DND-41 (cell line): ENCODE measurements at regions not wholly inside any gene's neighbourhood (a gene's known extent, or its start where the extent isn't known, plus 50 kb on each side); places are given as distances from the start of the nearest gene placed in this dataset.
"Not testable (repeated sequence)": the region's sequence is repeated elsewhere in the genome, so short reads cannot be mapped to it uniquely, and the experiment has no call there.

Source experiments
- ATAC-seq: fragments of 200-7000 bp; cut with Tn5 transposase; 3 replicates; pipeline ENCODE4 v1.9.1; 2021; ENCODE audit warnings: low read depth; ENCODE audit not compliant: insufficient read depth
- DNase-seq: peaks from one replicate; pipeline ENCODE4 v3.0.0-alpha.2; 2020
- H2AFZ ChIP-seq: 2 replicates; pipeline ENCODE4 v1.6.0; 2012; ENCODE audit warnings: low read depth, low read length
- H3K27ac ChIP-seq: 2 replicates; pipeline ENCODE4 v1.5.1; 2012; ENCODE audit warnings: low read length, inconsistent platforms
- H3K27me3 ChIP-seq: fragments of 200-600 bp; sonication (generic); 2 replicates; pipeline ENCODE4 v1.6.0; 2012; ENCODE audit warnings: low read length, mild to moderate bottlenecking, inconsistent platforms; ENCODE audit not compliant: insufficient read depth, poor library complexity
- H3K36me3 ChIP-seq: 2 replicates; pipeline ENCODE4 v1.5.1; 2012; ENCODE audit warnings: low read length, inconsistent platforms; ENCODE audit not compliant: insufficient read depth
- H3K4me1 ChIP-seq: 2 replicates; pipeline ENCODE4 v1.5.1; 2012; ENCODE audit warnings: mild to moderate bottlenecking, low read length; ENCODE audit not compliant: insufficient read depth
- H3K4me2 ChIP-seq: 2 replicates; pipeline ENCODE4 v1.6.0; 2012; ENCODE audit warnings: mild to moderate bottlenecking, moderate library complexity, low read length, inconsistent platforms; ENCODE audit not compliant: insufficient read depth
- H3K4me3 ChIP-seq, 2 experiments: fragments of 200-600 bp in 1 of 2; shearing (Covaris generic) in 1 of 2; 2 replicates each; pipeline ENCODE4 v1.5.1; 2012 to 2016; ENCODE audit warnings: inconsistent platforms in 2 of 2, low read length in 2 of 2, mild to moderate bottlenecking in 2 of 2, low read depth in 1 of 2, moderate library complexity in 1 of 2
- H3K79me2 ChIP-seq: 2 replicates; pipeline ENCODE4 v1.6.0; 2012; ENCODE audit warnings: low read length, inconsistent platforms; ENCODE audit not compliant: insufficient read depth
- H3K9ac ChIP-seq: 2 replicates; pipeline ENCODE4 v1.6.0; 2012; ENCODE audit warnings: low read depth, mild to moderate bottlenecking, inconsistent platforms, low read length, moderate library complexity
- H3K9me3 ChIP-seq: 2 replicates; pipeline ENCODE4 v1.5.1; 2012; ENCODE audit warnings: low read length, moderate library complexity, mild to moderate bottlenecking, inconsistent platforms; ENCODE audit not compliant: insufficient read depth, severe bottlenecking
- H4K20me1 ChIP-seq: 2 replicates; pipeline ENCODE4 v1.6.0; 2012; ENCODE audit warnings: low read length; ENCODE audit not compliant: insufficient read depth
- EZH2 ChIP-seq: IDR thresholded peaks from 3 replicates; pipeline ENCODE4 v1.6.1; 2012; ENCODE audit warnings: borderline replicate concordance, low read depth, mild to moderate bottlenecking, moderate library complexity, low read length, inconsistent platforms; ENCODE audit not compliant: severe bottlenecking
- TF ChIP-seq, protein P1 (sequence below): IDR thresholded peaks from 2 replicates; pipeline ENCODE4 v1.5.1; 2012; ENCODE audit warnings: borderline replicate concordance, low read length, moderate library complexity, mild to moderate bottlenecking; ENCODE audit not compliant: poor library complexity, severe bottlenecking; ENCODE audit errors: extremely low read depth

- Histone ChIP-seq H2AFZ (no peak overlapping the region), H3K9ac (no peak overlapping the region), H3K79me2 (no peaks in the 10 kb centered on the region), H3K4me2 (no peak overlapping the region), H3K27me3 (no peaks in the 10 kb centered on the region), H3K4me1 (no peaks in the 10 kb centered on the region), H3K4me3 (no peak overlapping the region), H3K27ac (no peak overlapping the region), H4K20me1 (no peaks in the 10 kb centered on the region), H3K9me3 (no peaks in the 10 kb centered on the region), H3K36me3 (no peaks in the 10 kb centered on the region)
- no peak for TF ChIP-seq EZH2
- TF ChIP-seq, protein P1, sequence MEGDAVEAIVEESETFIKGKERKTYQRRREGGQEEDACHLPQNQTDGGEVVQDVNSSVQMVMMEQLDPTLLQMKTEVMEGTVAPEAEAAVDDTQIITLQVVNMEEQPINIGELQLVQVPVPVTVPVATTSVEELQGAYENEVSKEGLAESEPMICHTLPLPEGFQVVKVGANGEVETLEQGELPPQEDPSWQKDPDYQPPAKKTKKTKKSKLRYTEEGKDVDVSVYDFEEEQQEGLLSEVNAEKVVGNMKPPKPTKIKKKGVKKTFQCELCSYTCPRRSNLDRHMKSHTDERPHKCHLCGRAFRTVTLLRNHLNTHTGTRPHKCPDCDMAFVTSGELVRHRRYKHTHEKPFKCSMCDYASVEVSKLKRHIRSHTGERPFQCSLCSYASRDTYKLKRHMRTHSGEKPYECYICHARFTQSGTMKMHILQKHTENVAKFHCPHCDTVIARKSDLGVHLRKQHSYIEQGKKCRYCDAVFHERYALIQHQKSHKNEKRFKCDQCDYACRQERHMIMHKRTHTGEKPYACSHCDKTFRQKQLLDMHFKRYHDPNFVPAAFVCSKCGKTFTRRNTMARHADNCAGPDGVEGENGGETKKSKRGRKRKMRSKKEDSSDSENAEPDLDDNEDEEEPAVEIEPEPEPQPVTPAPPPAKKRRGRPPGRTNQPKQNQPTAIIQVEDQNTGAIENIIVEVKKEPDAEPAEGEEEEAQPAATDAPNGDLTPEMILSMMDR: no peak
- DNase-seq (no peak), ATAC-seq (no peak)
Observed at GRCh38 chr9:24059651-24060050, 233.6 kb upstream of the ELAVL2 start.

DNA sequence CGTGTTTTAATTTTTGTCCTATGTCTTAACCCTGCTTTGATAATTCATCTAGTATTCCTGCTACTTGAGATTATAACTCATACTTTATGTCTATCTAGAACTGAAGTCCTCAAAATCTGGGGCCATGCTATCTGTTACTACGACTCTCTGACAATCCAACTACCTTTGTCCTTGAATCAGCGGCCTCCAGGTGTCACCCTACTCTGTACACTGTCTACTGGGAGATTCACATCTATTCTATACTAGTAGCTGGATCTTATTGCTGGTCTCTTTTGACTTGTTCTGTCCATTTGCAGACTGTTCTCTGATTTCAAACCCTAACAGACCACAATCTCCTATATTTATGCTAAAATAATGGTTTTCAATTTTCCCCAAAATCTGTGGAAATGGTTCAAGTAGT, 225.5 kb upstream of the ELAVL2 start:
- H4K20me1 ChIP-seq: no peaks in the 10 kb centered on the region
- H3K4me3 ChIP-seq: no peak overlapping the region
- DNase-seq (no peak), ATAC-seq (no peak)
- no peaks in the 10 kb centered on the region for H3K79me2 ChIP-seq
- no peak overlapping the region for H3K9ac ChIP-seq
- no peaks in the 10 kb centered on the region for H3K36me3 ChIP-seq
- TF ChIP-seq EZH2: no peak
- TF ChIP-seq, protein P1: no peak
- H3K4me2 ChIP-seq: no peak overlapping the region
- no peak overlapping the region for H3K27ac ChIP-seq
- no peaks in the 10 kb centered on the region for H3K27me3 ChIP-seq
- H3K9me3 ChIP-seq: no peaks in the 10 kb centered on the region
- H2AFZ ChIP-seq: no peak overlapping the region
- H3K4me1 ChIP-seq: no peaks in the 10 kb centered on the region

DNA sequence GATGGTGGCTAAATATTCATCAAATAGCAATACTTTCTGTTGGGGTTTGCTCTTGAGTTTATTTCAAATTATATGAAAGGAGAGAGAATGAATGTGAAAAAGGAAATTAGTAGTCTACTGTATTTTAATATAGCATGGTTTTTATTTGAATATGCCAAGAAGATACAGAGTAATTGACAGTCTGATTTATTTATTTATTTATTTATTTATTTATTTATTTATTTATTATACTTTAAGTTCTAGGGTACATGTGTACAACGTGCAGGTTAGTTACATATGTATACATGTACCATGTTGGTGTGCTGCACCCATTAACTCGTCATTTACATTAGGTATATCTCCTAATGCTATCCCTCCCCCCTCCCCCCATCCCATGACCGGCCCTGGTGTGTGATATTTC, 224.2 kb upstream of the ELAVL2 start:
- not testable (repeated sequence) for H3K9ac ChIP-seq, H3K27me3 ChIP-seq, H2AFZ ChIP-seq, H3K4me3 ChIP-seq, ATAC-seq, H3K79me2 ChIP-seq, H3K4me1 ChIP-seq, H3K4me2 ChIP-seq, H3K9me3 ChIP-seq, H3K36me3 ChIP-seq, DNase-seq, H4K20me1 ChIP-seq, H3K27ac ChIP-seq

- Histone ChIP-seq H3K36me3 (no peaks in the 10 kb centered on the region), H4K20me1 (no peaks in the 10 kb centered on the region), H3K9me3 (no peaks in the 10 kb centered on the region), H3K79me2 (no peaks in the 10 kb centered on the region), H3K9ac (no peak overlapping the region), H3K27me3 (no peaks in the 10 kb centered on the region), H3K4me3 (no peak overlapping the region), H3K4me2 (no peak overlapping the region), H3K4me1 (no peaks in the 10 kb centered on the region), H2AFZ (no peak overlapping the region), H3K27ac (no peak overlapping the region)
- no peak for DNase-seq
- TF ChIP-seq, protein P1: no peak
- TF ChIP-seq EZH2: no peak
- ATAC-seq: no peak
Observed at GRCh38 chr9:24045150-24045549, 219.1 kb upstream of the ELAVL2 start.
